ENCODE measurements at regions not wholly inside any gene's neighbourhood (a gene's known extent, or its start where the extent isn't known, plus 50 kb on each side); places are given as distances from the start of the nearest gene placed in this dataset.

DNA sequence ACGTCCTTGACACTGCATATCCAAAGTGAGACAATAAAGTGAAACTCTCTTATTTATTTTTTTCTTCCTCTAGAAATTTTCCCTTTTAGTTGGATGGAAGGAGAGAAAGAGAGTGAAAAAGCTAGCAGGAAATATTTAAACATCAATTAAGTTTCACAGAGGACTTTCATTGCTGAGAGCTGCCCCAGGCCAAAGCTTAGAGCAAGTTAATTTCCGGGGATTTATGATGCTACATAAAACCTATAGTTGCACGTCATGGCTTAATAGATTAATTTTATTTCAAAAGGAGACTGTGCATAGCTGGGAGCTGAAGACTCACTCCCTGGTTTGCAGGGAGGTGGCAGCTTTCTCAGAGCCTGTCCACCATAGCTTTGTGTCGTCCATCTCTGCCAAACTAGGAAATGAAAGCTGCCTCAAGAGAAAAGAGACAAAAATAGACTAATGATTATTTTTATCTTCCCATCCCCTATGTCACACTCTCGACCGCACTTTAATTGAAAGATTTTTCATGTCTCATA is 323.3 kb upstream of the RAB6C start:
- DNase-seq: no peak

DNA sequence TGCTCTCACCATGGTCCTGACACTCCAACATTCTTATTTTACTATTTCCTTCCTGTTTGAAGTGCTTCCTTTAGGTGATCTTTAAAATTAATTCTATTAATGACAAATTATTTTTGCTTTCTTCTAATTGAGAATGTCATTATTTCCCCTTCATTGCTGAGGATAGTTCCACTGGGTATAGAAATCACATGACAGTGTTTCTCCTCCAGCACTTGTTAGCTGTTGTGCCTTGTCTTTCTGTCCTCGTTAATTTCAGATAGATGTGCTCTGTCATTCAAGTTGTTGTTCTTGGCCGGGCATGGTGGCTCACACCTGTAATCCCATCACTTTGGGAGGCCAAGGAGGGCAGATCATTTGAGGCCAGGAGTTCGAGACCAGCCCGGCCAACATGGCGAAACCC is 321.0 kb upstream of the RAB6C start:
- DNase-seq: no peak

DNA sequence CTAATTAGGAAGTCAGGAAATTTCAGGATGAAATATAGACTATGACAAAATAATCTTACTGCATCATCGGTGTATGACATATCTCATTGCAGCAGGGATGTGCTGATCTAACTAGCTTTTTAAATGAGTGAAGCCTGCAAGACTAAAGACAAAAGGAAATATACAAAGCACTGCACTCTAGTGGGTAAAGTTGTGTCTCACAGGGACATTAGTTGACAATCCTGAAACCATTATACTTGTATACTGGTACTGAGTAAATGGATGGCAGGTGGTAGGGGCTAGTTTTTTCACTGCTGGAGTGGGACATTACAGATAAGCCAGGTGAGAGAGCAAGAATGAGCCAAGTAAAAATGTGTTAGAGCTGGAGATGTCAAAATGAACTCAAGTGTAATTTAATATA is 317.5 kb upstream of the RAB6C start:
- no peak for DNase-seq

DNA sequence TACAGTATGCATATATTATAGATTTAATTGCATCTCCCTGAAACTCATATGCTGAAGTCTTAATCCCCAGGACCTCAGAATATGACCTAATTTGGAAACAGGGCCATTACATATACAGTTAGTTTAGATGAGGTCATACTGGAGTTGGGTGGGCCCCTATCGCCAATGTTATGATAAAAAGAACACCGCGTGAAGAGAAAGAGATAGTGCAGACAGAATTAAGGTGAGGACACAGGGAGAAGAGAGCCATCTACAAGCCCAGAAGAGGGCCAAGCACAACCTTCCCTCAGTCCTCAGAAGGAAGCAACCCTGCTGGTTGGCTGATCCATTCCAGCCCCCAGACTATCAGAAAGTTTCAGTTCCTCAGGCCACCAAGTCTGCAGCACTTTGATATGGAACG is 311.9 kb upstream of the RAB6C start:
- no peak for DNase-seq

DNA sequence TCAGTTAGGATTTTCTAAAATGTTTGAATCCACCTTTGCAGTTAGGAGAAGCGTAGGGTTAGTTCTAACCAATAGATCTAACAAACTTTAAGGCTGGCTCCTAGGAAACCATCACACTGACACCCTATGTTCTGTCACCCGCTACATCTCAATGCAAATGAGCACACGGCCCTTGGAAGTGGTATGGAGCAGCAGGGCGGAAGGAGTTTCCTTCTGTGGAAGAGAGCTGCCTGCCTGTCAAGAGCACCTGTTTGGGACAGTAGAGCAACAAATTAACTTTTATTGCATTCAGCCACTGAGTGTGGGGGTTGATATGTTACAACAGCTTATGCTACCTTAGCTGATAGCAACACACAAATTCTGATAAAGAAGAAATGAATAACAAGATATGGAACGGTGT is 306.9 kb upstream of the RAB6C start:
- no peak for DNase-seq

DNA sequence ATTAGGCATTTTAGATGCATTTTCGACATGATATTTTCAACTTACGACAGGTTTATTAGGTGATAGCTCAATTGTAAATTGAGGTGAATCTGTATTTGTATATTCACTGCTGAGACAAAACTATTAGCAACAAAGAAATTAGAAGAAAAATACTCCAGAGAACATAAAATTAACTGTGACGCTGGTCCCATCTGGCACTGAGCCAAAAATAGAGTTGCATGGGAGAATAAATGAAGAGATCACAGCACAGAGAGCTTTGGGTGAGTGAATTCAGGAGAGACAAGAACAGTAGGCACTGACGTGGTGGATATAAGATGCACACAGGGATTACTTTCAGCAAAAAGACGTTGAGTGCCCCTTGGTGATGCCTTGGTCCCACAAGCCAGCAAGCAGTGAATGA is 306.2 kb upstream of the RAB6C start:
- DNase-seq: no peak

DNA sequence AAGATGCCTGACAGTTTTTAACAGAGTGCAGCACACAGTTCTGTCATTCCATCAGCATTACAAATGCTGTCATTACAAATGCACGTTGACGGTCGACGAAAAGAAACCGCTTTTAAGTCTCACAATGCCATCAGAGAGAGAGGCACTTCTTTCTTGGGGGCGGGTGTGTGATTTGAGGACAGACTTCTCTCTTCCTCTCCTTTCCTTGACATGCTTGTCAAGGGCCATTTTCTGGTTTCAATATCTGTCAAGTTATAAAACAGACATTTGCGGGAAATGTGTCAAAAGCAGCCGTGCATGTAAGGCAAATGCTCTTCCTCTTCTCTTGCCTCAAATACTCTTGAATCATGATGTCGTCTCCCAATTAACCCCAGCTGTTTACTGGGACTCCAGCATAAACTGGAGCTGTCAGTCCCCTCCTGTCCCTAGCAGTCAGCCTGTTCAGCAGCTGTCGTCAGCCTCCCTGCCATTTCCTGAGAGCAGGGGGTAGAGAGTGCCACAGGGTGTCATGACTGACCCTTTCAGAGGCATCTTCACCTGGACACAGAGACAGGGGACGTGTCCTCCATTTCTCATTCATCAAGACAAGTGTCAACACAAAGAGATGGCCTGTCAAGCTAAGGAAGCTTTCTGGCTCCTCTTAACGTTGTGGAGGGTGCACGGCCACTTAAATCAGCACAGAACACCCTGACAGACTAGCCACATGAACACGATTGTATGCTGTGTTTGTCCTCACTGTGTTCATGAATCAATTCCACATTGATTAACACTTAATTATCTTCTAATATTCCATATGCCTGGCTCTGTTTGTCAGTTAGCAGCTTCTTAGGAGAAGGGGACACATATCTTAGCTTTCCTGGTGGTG is 305.4 kb upstream of the RAB6C start:
- DNase-seq: no peak

DNA sequence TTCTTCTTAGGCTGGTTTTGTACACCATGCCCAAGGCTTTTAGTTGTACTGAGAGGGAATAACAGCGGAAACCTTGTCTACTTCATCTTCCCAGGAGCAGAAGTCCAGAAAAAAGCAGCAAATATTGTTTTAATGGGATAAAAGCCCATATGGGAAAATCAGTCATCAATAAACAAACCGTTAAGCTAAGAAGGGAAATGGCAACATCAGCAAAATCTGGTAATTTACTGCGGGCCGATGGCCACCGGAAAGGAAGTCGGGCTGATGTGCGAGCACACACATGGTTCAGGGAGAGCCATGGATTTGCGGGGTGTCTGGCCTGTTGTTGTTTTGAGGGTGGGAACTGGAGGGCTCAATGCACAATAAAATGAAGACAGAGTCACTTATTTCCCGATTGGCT is 300.7 kb upstream of the RAB6C start:
- no peak for DNase-seq

DNA sequence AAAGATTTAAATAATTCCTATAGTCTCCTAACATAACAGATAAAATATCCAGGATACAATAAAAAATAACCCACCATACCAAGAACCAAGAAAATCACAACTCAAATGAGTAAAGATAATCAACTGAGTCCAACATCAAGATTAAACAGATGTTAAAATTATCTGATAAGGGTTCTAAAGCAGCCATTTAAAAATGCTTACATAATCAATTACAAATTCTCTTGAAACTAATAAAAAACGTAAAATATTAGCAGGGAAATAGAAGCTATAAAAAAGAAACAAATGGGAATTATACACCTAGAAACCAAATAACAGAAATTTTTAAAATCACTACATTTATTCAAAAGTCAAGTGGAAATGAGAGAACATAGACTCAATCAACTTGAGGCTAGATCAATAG is 297.7 kb upstream of the RAB6C start:
- DNase-seq: no peak

DNA sequence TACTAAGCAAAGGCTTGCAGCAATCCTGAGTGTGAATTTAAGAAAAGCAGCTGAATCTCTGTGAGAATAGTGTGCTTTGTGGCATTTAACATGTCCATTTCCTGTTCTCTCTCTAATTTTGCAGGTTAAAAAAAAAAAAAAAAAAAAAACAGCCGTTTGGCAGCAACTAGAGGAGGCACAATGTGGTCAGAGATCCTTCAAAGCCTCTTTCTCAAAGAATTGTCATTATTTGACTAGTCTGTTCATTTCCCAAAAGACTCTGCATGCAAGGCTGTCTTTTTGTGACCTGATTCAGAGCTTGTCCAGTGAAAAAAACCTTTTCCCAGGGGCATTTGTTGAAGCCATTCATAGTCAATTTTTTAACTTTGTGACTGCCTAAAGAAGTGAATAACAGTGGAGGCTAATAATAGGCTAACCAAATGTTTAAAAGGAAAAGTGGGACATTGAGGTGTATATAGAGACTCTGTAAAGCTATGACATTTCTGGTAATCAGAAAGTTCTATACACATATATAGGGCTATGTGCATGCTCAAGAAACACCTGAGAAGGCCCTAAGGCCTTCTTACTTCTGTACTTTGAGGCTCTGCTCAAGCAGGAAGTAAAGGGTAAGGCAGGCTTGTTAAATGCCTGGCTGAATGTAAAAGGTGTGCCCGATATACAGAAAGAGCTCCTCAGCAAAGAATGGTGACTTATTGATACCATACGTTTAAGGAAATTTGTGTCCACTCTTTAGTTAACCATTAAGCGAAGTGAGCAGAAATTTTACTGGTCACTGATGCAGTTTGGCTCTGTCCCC is 289.6 kb upstream of the RAB6C start:
- no peak for DNase-seq

DNA sequence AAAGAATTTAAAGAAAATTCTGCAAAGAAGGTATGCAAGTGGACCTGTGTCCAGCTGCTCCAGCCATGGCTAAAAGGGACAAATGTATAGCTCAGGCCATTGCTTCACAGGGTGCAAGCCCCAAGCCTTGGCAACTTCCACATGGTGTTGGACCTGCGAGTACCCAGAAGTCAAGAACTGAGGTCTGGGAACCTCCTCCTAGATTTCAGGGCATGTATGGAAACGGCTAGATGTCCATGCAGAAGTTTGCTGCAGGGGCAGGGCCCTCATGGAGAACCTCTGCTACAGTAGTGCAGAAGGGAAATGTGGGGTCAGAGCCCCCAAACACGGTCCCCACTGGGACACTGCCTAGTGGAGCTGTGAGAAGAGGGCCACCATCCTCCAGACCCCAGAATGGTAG is 284.0 kb upstream of the RAB6C start:
- DNase-seq: no peak

DNA sequence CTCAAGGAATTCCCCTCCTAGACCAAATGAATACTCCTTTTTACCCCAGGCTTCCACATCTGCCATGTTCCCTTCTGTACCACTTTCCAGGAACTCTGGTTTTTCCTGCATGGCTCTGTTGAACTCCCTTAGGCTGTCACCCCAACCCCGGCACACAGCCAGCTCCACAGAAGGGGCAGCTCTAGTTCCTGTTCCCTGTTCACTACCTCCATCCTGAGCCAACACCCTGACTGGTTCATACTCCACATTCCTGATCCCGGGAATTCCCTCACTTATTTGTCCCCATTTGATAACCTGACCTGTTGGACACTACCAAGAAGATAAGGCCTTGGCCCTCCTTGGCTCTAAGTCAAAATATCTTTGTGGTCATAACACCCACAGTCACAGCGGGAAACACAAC is 280.9 kb upstream of the RAB6C start:
- DNase-seq: no peak

DNA sequence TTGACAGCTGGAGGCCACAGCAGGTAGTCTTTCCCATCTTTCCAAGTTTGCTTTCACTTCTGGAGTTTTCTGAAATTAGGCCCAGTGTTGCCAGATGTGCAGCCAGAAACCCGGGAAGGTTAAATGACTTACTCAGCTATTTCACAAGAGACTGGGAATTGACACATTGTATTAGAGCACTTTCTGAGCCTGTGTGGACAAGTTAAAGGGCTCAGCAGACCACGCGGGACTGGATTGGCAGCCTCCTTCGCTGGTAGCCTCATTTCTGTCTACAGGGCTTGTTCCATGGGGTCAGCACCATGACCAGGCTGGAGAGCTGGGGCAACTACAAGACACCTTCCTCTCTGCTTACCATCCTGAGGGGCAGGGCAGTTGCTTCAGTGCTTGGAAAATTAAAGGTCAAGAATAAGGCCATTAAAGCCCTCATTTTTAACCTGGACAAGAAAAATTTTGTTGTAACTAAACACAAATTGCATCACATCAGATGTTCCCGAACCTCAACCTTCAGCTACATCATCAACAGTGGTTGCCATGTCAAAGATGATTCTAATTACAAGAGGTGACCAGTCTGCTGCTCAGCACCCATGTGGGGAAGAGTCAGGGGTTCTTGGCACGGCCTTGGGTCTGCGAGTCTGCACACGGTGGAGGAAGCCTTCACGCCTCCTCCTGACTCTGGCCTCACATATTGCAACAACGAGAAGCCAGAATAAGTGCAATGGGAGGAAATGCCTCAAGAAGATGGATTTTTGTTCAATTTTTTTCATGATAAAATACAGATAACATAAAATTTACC is 279.5 kb upstream of the RAB6C start:
- no peak for DNase-seq

DNA sequence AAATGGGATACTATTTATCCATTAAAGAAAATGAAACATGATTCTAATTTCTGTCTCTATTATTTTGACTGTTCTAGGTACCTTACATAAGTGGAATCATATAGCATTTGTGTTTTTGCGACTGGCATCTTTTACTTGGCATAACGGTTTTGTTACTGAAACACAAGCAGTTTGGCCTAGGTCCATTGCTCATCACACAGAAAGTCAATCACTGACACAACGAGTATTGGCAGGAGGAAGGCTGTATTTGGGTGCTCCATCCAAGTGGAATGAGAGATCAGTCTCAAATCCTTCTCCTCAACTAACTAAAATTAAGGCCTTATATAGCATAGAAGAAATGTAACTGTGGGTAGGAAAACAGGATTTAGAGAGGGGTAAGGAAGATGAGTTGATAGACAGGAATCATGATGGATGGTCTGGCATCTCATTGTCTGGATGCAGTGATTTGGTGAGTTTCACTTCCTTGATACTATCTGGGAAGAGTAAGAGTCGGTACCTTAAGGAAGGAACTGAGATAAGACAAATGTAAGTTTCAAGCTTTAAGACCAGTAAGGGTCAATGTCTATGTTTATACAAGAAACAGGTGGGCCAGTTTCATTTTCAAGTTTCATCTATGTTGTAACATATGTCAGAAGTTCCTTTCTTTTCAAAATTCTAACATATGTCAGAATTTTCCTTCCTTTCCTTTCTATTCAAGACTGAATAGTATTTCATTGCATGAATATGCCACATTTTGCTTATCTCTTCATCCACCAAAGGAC is 276.9 kb upstream of the RAB6C start:
- DNase-seq: no peak

DNA sequence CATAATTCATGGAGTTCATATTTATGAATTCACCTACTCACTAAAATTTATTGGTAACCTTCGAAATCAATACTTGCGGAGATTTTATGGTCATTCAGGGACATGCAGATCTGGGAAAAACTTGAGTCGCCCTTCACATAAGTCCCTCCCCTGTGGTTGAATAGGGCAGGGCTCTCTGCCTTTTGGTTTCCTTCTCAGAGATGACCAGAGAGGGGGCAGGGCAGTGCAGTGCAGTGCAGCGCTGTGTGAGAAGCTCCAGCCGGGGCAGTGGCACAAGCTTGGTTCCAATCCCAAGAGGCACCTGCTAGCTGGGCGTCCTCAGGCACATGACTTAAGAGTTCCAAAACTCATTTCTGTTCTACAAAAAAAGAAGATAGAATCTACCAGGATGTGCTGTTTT is 274.4 kb upstream of the RAB6C start:
- DNase-seq: no peak

DNA sequence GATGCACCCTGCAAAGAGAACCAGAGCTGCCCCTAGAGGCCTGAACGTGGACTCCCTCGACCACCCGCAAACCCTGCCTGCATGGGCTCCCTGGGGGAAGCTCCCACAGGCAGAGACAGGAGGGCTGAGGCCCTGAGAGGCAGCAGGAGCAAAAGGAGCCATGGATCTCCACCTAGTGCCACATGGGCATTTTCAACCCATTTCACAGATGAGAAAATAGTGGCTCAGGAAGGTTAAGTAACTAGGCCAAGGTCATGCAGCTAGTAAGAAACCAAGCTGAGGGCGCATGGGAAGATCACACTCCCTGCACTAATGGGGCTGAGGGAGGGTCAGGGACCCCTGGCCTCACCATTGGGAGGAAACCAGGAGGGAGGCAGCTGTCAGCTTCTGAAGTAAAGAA is 271.7 kb upstream of the RAB6C start:
- DNase-seq: no peak

DNA sequence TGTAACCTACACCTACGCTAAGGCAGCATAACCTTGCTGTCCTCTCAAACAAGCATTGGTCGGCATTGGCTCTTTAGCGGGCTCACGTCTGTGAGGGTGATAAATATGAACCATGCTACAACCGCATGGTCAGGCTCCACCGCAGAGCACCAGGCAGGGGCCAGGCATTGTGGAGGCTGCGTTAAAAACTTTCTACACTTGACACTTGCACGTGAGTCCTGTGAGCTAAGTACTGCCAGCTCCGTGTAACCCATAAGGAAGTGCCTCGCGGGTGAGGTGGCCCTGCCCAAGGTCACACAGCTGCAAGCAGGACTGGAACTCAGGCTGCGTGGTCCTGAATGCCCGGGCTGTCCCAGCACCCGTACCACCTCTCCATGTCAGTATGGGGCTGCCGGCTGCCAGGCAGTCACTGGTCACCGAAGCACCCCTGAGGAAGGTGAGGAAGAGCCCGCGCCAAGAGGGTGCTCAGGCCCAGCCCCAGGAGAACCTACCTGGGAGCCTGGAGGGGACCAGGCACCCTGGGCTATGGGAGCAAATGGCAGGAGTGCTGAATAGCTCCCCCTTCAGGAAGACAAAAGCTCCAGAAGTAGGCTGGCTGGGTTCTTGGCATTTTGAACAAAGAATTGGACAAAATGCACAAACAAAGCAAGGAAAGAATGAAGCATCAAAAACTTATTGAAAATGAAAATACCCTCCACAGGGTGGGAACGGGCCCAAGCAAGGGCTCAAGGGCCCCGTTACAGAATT is 271.1 kb upstream of the RAB6C start:
- DNase-seq: no peak

DNA sequence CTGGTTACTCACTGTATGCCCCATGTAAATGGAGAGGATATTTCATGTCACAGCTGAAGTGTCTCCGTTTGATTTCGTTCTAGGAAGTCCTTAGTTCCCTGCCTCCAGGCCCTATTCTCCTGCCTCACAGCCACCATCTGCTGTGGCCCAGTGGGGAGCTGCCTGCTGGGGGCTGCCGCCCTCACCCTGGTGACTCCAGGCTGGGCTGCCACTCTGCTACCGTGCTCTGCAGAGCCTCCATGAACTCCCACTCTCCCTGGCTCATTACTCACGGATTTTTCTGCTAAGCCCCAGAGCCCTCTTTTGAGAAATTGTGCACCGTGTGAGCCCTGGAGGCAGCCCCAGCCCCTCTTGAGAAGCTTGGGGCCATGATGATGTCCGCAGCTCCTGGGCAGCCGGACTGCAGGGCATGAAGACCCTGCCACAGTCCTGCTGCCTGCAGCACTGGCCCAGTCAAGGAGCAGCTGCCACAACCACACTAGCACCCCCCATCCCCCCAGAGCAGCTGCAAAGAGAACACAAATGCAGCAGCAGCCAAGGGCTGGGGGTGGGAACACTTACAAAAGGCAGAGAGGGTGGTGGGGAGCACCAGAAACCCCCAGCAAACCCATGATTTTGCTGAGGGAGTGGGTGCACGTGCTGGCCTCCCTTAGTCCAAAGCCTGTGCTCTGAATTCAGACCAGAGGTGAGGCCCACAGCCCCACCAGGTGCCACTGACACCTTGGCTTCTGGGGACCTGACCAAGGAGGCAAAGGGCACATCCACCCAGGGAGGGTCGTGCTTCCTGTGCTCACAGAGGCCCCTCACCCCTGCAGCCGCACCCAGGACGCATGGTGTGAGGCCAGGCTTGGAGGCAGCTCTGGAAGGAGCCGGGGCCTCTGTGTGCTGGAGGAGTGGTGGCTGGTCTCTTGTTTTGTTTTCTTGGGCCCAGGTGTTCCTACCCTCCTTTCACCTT is 270.2 kb upstream of the RAB6C start:
- no peak for DNase-seq

DNA sequence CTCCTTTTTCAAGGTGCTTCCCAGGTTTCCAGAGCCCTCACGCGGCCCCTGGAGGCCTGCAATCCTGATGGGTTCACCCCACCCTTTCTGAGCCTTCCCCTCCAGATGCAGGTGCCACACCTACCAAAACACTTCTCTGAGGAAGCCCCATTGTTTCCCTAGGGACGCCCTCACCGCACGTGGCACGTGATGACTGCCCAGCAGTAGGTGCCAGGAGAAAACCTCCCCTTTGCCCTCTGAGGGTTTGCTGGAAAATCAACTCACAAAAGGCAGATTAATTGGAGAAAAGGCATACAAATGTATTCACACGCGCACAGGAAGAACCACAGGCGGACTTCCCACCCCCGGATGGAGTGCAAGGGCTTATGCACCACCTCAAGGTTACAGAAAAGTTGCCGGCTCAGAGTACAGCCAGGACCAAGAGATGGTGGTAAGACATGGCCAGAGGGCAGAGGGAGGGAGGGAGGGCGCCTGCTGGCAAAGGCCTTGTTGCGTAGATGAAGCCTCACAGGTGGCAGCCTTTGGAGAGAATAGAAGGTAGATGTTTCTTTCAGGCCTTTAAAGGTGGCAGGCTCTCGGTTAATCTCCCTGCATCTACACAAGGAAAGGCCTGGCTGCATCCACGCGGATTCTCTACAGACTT is 269.4 kb upstream of the RAB6C start:
- DNase-seq: no peak

Data from AML-193 (cell line).